ENCODE measurements at regions not wholly inside any gene's neighbourhood (a gene's known extent, or its start where the extent isn't known, plus 50 kb on each side); places are given as distances from the start of the nearest gene placed in this dataset.

GRCh38 chr5:4243479-4244264, 648.0 kb downstream of the IRX1 start:
- DNase-seq = no peak

- no peak for DNase-seq
Measured at GRCh38 chr5:4244306-4244705, 648.7 kb downstream of the IRX1 start.

DNA sequence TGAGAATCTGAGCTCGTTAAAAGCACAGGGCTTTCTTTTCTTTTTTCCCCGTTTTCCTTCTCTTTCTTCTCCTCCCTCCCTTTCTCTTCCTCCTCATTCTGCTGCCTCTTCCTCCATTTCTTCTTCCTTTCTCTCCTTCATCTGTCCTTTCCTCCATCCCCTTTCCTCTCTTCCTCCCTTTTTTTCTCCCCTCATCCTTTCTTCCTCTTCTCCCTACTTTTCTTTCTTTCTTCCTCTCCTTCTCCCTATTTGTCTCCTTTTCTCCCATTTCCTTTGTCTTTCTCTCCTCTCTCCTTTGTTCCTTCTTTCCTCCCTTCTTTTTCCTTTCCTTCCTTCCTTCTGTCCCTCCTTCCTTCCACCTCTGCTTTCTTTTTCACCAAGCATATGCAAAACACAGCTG, 649.4 kb downstream of the IRX1 start:
- DNase-seq = no peak

DNA sequence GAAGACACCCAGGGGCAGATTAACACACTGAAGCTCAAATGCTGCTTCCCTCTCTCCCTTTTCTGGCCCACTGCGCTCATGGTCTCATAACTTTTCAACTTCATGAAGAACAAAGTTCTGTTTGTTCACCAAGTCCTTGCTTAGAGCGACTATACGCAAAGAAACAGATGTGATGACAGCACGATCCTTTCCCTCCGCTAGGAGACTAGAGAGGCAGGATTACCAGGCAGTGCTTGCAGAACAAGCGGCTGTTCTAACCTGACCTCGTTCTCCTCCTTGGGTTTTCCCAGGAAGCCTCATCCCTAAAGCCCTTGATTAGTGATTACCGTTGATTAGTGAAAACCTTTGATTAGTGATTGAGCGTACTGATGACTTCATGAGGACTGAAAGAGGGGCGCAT, 649.9 kb downstream of the IRX1 start:
- no peak for DNase-seq

DNA sequence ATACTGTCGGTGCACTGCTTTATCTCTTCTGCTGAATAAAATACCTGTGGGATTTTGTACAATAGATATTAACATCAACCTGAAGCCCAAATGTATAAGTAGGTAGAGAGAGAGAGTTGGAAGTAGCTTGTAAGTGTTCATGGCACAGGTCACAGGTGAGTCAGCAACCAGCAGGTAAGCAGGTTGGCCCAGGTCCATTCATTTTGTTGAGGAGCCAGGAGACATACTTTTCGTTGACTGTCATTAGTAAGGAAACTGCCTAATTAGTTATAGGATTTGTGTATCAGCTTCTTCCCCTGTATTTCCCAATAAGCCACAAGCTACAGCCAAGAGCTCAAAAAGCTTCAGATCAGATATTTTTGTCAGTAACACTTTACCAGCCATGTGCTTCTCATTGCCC, 650.8 kb downstream of the IRX1 start:
- DNase-seq = no peak

DNA sequence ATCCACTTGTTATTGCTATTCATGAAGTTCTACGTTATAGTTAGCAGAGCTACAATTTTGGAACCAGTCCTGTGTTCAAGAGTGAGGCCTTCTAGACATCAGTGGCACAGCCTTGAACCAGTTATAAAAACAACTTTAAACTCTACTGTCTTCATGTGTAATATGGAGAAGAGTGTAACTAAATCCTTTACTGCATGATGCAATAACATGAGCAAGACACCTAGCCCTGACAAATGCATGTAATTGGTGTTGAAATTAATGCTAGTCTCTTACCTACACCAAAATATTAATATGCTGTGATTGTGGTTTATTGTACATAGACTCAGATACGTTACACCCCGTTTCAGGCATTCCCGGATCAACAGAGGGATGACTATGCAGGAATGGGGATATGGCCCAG, 654.6 kb downstream of the IRX1 start:
- DNase-seq = no peak

GRCh38 chr5:4252385-4252784, 656.8 kb downstream of the IRX1 start:
- no peak for DNase-seq

- DNase-seq = no peak
Measured at GRCh38 chr5:4254736-4255135, 659.1 kb downstream of the IRX1 start.

DNA sequence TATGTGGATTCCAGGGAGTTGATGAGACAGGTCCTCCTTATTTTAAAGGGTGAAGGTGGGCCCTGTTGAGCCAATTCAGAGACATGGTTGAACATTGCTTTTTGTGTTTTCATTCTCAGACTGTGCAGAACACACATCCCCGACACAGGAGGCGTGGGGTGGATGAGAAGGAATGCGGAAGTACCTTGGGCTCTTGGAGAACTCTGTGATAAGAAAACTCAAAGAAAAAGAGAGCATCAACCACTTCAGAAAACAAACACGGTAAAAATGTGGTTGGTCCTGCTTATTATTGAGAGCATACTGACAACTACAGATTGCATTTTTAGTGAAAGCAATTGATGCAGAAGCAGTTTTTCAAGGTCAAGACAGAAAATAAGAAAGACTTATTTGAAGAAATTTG, 659.8 kb downstream of the IRX1 start:
- DNase-seq = no peak

- no peak for DNase-seq
Measured at GRCh38 chr5:4258170-4258569, 662.5 kb downstream of the IRX1 start.

DNA sequence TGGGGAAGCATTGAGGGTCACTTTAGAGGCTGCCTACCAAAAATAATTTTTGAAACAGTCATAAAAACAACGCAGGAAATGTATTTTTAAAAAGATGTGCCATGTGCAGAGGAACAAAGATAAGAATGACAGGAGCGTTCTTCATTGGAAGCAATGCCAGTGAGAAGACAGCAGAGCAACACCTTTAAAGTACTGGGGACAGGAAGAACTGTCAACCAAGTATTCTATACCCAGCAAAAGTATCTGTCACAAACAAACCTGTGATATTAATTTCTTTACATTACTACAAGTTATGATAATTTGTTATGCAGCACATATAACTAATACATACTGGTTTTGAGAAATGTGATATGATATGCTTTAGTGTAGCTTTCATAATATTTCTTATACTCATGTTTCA, 675.6 kb downstream of the IRX1 start:
- DNase-seq = no peak

DNA sequence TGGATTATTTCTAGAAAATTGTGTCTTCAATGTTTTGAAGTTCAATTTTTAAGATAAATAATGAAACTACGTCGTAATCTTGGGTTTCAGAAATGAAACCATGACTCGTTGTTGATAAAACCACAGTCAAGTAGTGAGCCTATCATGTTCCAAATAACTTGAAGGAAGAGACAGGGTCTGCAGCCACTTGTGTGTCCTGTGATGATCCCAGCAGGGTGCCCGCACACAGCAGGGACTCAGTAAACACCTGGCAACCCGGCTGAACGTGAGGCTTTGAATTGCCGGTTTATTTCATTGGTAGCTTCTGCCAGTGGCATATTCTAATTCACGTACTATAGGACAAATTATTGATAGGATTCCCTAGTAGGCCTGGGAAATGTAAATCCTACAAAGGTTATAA, 679.6 kb downstream of the IRX1 start:
- DNase-seq = no peak

DNA sequence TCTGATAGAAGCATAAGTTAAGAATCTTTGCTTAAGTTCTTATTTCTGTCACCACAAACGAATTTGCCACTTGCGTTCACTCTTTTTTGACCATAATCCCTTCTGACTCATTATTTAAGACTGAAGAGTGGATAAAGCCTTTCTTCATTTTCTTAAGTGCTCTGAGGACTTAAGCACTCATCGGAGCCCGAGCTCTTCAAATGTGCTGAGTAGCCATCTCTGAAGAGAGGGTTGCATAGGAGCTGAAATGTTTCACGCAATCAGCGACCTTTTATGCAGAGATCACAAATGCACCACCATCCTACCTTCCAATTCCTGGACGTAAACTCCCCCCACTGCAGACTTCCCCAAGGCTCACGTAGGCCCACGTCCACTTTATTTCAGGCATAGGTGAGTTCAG, 699.2 kb downstream of the IRX1 start:
- no peak for DNase-seq

DNA sequence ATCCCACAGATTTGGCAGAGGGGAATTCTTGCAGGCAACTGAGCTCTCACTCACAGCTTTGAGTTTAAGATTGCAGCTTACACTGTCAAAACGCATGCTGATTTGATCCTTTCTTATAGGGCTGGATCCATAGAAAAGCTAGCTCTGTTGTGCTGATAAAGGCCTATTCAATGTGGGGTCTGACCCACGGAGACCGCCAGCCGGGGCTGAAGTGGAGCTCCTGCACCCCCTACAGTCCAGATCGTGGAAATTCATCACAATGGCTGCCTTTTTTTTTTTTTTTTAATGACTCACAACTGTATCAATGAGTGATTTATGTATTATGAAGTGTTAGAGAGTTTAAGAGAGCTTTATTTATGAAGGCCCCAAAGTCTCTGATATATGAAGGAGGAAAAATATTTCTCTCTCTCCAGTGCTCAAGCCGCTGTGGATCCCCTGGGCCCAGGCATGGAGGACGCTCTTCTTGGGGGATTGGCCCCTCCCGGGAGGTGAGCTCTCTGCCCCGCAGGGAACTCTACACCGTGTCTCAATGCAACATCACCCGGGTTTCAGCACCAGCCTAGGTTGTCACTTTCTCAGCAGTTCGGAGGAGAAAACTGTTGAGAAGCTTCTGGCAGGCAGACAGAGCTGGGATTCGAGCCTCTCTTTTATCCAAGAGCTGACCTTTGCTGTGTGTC, 700.2 kb downstream of the IRX1 start:
- DNase-seq = no peak

DNA sequence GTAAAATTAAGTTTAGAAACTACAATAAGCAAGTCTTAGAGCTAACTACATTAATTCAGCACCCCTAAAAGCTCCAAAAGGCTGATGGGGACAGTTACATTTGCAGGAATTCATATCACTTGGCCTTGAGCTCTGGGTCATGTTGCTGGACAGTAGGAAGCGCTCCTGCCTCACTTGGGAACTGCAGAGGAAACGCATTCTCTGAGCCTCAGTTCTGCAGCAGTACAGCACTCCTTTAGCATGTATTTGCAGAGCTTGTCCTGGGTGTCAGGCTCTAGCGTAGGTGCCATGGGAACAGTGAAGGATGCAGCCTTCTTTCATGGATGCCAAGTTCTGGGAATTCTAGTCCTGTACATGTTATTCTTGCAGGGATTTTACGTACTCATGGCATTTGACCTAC, 710.4 kb downstream of the IRX1 start:
- DNase-seq = no peak

- DNase-seq = no peak
Measured at GRCh38 chr5:4309026-4309425, 713.4 kb downstream of the IRX1 start.

DNA sequence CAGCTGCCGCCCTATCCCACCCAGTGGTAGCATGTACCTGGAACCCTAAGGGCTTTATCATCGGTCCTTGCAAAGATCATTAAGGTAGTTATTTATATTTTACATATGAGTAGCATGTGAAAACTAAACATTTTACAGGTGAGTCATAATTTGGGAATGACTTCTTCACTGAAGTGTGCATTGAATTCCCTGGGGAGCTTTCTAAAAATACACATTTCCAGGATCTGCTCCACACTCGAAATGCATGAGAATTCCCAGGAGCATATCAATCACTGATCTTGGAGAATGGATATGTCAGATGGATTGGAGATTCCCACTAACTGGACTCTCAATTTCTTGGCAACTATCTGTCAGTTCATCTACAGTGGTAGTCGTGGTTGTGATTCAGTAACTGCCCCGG, 717.5 kb downstream of the IRX1 start:
- DNase-seq = no peak

GRCh38 chr5:4319478-4320128, 724.0 kb downstream of the IRX1 start:
- DNase-seq = no peak

- no peak for DNase-seq
Measured at GRCh38 chr5:4330327-4330726, 734.7 kb downstream of the IRX1 start.

- no peak for DNase-seq
Measured at GRCh38 chr5:4335078-4335477, 739.4 kb downstream of the IRX1 start.

DNA sequence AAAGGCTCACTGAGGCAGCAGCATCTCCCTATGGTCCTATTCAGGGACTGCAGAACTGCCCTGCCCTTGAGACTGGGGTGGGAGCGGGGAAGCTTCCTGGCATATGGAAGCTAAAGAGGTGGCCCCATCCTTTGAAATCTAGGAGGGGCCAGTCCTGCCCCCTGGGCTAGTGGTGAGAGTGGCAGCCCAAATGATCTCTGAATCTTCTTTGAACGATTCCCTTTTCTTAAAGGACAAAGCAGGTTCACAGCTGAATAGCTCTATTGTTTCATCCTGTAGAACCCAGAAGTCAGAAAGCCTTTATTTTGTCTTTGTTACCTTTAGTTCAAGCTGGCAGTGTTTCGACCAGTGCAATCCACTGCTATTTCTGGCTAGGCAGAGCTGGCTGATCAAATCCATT, 741.9 kb downstream of the IRX1 start:
- DNase-seq = no peak

DNA sequence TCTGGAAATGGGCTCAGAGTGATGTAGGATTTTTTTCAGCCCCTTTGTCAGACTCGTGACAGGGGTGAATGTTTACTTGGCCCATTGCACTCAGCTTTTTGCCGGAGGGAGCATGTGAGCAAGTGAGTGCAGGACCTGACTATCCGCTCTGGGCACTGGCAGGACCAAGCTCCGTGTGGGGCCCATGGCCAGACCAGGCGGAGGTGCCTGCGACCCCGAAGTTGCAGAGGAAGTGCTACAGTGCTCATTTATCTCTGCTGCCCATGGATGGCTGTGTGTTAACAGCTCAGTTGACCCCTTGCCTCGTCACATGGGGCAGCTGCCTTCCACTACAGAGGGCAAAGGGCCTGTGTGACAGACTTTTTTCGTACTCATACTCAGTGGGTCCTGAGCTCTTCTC, 744.3 kb downstream of the IRX1 start:
- DNase-seq = no peak

DNA sequence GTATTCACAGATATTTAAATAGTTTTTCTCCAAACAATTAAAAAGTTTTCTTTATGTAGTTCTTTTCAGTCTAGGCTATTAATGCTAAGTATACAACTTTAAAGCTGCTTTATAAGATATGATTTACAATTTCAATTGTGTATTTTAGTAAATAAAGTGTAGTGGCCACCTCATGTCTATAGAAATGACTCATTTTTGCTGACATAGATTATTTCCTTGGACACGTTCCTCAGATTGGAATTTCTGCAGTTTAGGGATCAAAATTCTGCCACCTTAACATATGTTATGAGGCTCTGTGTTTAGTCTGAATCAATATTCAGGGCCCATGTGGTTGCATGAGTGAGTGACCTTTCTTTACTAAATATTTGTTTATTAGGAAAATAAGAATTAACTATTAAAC, 750.2 kb downstream of the IRX1 start:
- no peak for DNase-seq

- DNase-seq = no peak
Measured at GRCh38 chr5:4348423-4348822, 752.8 kb downstream of the IRX1 start.

Data from NCI-H69 (cell line).